ENCODE measurements at regions not wholly inside any gene's neighbourhood (a gene's known extent, or its start where the extent isn't known, plus 50 kb on each side); places are given as distances from the start of the nearest gene placed in this dataset.

DNA sequence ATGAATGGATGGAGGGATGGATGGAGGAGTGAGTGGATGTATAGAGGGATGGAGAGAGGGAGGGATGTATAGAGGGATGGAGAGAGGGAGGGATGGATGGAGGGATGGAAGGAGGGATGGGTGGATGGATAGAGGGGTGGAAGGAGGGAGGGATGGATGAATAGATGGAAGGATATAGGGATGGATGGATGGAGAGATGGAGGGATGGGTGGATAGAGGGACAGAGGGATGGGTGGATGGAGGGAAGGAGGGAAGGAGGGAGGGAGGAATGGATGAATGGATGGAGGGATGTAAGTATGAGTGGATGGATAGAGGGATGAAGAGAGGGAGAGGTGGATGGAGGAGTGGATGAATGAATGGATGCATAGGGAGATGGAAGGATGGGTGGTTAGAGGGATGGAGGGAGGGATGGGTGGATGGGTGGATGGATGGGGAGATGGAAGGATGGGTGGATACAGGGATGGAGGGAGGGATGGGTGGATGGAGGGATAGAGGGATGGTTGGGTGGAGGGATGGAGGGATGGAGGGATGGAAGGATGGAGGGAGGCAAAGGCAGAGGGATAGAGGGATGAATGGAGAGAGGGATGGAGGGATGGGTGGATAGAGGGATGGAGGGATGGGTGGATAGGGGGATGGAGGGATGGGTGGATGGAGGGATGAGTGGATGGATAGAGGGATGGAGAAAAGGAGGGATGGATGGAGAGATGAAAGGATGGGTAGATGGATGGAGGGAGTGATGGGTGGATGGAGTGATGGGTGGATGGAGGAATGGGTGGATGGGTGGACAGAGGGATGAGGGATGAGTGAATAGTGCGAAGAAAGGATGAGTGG is 313.8 kb downstream of the UACA start:
- Histone ChIP-seq H4K20me1 (ENCODE audit: control insufficient read depth, insufficient read depth, insufficient read length) (no peaks in the 10 kb centered on the region), H3K27ac (ENCODE audit: insufficient read length, low read depth, low read length) (no peak overlapping the region), H3K79me2 (ENCODE audit: insufficient read depth, low read length) (no peaks in the 10 kb centered on the region), H3T11ph (ENCODE audit: low read length) (no peak overlapping the region), H2BK15ac (ENCODE audit: low read depth, low read length) (no peak overlapping the region), H2BK120ac (ENCODE audit: low read depth, low read length, poor library complexity, severe bottlenecking) (no peak overlapping the region), H2AK5ac (ENCODE audit: insufficient read length, low read length) (no peak overlapping the region), H3K9me3 (ENCODE audit: control insufficient read depth, low read depth, low read length) (no peaks in the 10 kb centered on the region), H3K4ac (ENCODE audit: low read depth, low read length) (no peak overlapping the region), H3K14ac (ENCODE audit: insufficient read depth, low read length) (no peak overlapping the region), H4K5ac (ENCODE audit: insufficient read length, low read depth, low read length) (no peak overlapping the region), H3K23me2 (ENCODE audit: insufficient read length, low read depth, low read length, poor library complexity, severe bottlenecking) (no peaks in the 10 kb centered on the region), H3K56ac (ENCODE audit: insufficient read length, low read depth, low read length) (no peak overlapping the region), H3K79me1 (ENCODE audit: insufficient read depth, low read depth, low read length, poor library complexity, severe bottlenecking) (no peaks in the 10 kb centered on the region), H3K18ac (ENCODE audit: insufficient read length, low read depth, low read length) (no peak overlapping the region), H3K4me1 (ENCODE audit: insufficient read depth, low read length) (no peaks in the 10 kb centered on the region; the same call in 1 of the 2 replicates), H3K9ac (ENCODE audit: extremely low read depth, insufficient read length, low read length) (no peak overlapping the region), H4K8ac (replicated peaks; ENCODE audit: insufficient read length, low read depth, low read length) (no peak overlapping the region), H2BK5ac (ENCODE audit: insufficient read length, low read length) (no peak overlapping the region), H3K23ac (ENCODE audit: insufficient read length, low read depth, low read length) (no peak overlapping the region), H2BK12ac (ENCODE audit: insufficient read length, low read depth, low read length) (no peak overlapping the region), H3K27me3 (ENCODE audit: insufficient read depth, low read length) (no peaks in the 10 kb centered on the region), H4K91ac (ENCODE audit: insufficient read length, low read depth, low read length) (no peak overlapping the region), H3K4me2 (ENCODE audit: insufficient read depth, insufficient read length, low read length) (no peak overlapping the region), H2AFZ (ENCODE audit: low read length) (no peak overlapping the region), H2BK20ac (ENCODE audit: low read depth, low read length, poor library complexity, severe bottlenecking) (no peak overlapping the region)
- no peak overlapping the region for H3K27ac Mint-ChIP-seq
- DNase-seq: no peak
- H3K4me1 Mint-ChIP-seq: peaks cover 20 to 39% of the 10 kb centered on the region in 2 experiments
- H3K4me3 Mint-ChIP-seq: no peak overlapping the region; a peak in 2 of 5 replicates
- 100% methylated on average over 1 of the region's 1 CpG for WGBS (ENCODE audit: extremely low coverage, insufficient read length, low lambda C conversion rate)
- H3K9me3 Mint-ChIP-seq: no peaks in the 10 kb centered on the region; a peak in 1 of 5 replicates
- H3K36me3 Mint-ChIP-seq (ENCODE audit: insufficient read depth in 1 of 3, low read depth in 3 of 3): no peaks in the 10 kb centered on the region
- H3K27me3 Mint-ChIP-seq (ENCODE audit: low read depth): peaks cover 48% of the 10 kb centered on the region
- TF ChIP-seq, protein P1, sequence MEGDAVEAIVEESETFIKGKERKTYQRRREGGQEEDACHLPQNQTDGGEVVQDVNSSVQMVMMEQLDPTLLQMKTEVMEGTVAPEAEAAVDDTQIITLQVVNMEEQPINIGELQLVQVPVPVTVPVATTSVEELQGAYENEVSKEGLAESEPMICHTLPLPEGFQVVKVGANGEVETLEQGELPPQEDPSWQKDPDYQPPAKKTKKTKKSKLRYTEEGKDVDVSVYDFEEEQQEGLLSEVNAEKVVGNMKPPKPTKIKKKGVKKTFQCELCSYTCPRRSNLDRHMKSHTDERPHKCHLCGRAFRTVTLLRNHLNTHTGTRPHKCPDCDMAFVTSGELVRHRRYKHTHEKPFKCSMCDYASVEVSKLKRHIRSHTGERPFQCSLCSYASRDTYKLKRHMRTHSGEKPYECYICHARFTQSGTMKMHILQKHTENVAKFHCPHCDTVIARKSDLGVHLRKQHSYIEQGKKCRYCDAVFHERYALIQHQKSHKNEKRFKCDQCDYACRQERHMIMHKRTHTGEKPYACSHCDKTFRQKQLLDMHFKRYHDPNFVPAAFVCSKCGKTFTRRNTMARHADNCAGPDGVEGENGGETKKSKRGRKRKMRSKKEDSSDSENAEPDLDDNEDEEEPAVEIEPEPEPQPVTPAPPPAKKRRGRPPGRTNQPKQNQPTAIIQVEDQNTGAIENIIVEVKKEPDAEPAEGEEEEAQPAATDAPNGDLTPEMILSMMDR (conservative IDR thresholded peaks at IDR 0.05): no peak
